GM21360 (cell line): ENCODE measurements at regions not wholly inside any gene's neighbourhood (a gene's known extent, or its start where the extent isn't known, plus 50 kb on each side); places are given as distances from the start of the nearest gene placed in this dataset.

Source experiments
- ATAC-seq: cut with Tn5 transposase; IDR thresholded peaks from one replicate; pipeline ENCODE4 v1.9.1; 2021; ENCODE audit warnings: mild to moderate bottlenecking, moderate library complexity; ENCODE audit not compliant: unreplicated experiment

DNA sequence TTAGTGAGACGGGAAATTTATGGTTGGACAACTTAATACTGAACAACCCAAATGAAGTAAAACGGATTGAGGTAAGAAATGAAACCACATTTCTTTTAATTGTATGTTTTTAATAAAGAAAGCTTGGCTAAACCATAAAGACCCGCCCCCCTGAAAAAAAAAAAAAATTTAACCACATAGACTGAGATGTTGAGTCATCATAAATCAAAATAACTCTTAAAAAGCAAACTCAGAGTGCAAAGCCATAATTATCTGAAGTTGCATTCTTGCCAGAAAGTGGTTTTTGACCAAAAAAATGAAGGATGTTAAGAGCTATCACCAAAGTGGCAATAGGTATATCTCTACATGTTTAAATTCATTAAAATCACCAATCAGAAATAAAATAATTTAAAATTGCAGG, 101.8 kb upstream of the COL21A1 start:
- no peak for ATAC-seq

DNA sequence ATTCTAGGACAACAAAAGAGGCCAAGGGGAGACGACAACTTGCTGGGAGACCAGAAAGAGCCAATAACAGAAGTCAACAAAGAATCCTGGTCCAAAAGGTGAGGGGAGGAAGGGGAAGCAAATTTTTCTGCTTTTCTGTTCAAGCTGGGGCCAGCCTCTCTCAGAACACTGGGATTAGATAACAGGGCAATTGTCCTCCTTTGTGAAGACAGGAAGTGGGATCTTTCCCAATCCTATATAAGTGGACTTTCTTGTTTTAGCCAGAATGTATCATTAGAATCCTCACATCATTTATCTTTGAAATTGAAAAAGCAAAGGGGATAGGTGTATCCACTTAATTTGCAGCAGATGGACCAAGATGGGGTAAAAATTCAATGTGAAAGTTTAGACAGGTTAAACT, 101.2 kb upstream of the COL21A1 start:
- ATAC-seq = no peak

DNA sequence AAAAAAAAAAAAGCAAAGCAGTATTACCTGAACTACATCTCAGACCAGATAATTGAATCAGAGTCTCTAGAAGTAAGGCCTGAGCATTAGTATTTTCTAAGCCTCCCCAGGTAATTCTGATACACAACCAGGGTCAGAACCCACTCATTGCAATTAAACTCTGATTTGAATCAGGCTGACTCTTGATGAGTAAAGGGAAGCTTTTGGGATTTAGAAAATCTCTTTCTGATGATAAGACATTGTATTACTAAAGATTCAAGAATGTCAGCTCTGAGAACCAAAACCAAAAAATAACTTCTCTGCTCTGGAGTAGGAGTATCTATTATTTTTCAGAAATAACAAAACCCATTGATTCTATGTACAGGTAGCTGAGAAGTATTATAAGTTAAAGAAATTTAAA, 100.1 kb upstream of the COL21A1 start:
- no peak for ATAC-seq

DNA sequence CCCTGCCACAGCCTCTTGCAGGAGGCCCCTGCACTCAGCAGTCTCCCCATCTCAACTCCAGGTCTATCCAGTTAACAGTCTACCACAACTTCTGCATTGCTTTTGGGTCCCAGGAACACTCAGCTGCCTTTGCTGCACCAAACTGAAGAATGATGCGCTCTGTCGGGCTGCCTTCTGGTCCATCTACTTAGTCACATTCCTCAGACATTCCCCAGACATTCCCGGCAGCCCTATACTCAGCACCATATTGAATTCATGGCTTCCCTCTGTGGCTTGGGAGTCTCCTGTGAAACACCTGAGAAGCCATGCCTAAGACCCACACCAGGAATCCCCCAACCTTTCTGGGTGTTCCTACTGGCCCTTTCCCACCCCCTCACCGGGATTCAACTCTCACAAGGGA, 99.6 kb upstream of the COL21A1 start:
- ATAC-seq = no peak

DNA sequence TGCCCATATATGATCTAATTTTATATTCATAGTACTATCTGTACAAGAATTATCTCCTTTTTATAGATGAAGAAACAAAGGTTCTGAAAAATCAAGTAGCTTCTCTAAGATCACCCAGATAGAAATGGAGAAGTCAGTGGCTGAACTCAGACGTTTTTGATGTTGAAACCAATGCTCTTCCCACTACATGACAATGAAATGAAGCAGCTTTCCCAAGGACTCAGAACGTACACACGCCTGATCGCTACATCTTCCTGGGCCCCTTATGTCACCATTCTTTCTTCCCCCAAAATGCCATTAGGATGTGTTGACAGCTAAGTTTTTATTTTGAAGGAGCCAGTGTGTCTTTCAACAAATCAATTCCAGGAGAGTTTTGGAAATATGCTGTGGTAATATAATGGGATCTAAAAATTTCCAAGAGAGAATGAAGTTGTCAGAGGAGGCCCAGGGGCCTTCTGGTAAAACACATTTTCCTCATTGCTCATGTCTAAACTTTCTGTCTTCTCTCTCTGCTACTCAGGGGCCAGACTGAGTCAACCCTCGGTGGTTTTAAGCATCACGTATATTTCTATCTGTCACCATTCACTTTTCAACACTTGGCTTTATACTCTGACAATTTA, 98.1 kb upstream of the COL21A1 start:
- no peak for ATAC-seq

DNA sequence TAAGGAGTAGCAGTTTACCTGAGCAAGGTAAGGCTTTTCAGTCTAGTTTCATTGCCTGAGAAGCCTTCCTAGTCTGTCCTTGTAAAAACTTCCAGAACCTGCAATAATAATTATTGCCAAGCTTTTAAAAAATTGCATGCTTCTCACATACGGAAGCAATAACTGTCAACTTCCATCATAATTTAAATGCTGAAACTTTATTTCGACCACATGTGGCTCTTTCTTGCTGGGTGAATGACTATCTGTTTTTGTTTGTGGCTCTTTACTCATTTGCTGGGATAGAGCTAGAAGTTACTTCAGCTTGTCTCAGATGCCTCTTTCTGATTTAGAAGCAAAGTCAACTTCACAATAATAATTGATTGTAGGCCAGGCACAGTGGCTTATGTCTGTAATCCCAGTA, 95.9 kb upstream of the COL21A1 start:
- no peak for ATAC-seq

DNA sequence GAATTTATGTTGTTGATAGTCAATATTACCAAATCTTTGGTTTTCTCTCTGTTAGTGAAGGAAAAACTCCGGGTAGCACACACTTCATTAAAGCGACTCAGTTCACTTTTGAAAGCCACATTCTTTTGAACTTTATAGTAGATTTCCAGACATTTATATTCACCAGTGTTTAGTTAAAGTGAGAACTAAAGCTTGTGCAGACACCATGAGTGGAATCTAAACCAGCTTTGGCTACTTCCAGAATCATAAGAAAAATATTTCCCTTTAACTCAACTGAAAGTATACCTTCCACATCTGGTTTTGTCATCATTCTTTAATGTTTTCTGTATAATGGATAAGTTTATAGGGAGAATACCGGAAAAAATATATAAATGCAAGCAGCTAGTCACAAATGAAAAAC, 92.1 kb upstream of the COL21A1 start:
- no peak for ATAC-seq

DNA sequence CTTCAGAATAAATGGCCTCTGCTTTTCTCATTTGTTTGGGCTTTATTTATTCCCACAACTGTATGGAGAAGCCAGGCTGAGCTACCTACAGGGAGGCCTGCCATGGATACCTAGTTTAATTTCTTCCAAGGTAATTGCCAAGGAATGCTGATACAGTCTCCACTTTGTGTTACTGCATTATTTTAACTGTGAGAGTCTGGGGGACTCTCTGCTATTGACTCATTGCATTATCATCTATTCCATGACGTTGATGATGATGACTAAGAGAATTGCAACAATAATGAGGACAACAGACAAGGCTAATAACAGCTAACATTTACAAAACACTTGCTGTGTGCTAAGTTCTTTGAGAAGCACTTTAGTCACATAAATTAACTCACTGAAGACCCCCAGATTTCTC, 88.3 kb upstream of the COL21A1 start:
- ATAC-seq = no peak

DNA sequence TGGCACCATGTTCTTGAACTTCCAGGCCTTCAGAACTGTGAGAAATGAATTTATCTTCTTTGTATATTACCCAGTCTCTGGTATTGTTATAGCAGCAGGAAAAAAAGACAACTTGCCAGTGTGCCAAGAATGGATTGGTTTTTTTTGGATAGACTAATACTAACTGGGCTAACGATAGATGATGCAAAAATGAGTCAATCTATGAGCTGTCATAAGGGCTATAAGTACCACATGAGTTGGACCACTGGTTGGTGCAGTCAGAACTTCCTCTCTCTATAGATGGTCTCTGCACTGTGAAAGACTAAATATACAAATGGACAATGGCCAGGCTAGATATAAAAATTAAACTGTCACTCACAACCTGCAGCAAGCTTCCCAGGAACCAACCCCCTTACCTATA, 87.6 kb upstream of the COL21A1 start:
- ATAC-seq = no peak

DNA sequence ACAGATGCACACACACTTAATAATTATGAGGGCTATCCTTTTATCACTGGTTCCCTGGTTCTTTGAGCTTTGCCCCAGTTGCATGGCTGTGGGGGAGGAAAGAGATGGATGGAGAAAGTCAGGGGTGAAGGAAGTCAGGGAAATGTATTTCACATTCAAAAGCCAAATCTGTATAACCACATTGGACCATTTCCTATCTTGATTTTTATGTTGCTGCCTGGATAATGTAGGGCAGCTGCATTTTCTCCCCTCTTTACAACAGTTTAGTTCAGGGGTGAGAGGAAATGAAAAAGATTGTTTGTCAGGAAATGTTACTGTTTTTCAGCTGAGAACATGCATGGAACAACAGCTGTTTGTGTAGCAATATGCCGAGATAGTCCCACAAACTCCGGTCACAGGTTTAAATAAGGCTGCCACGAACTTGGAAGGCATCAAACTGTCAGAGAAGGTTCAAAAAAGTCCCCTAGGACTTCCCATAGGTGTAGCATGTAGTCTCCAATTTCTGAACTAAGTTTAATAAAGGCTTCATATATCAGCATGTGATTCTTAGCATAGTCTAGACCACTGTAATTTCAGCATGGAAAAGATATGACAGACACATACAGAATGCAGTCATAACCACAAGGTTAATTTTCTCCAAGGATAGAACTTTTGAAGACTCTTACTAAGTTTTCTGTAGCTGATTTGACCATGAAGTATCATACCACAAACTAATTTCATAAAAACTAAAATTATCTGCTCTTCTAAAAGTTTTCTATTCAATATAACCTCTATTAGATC, 82.1 kb upstream of the COL21A1 start:
- no peak for ATAC-seq

DNA sequence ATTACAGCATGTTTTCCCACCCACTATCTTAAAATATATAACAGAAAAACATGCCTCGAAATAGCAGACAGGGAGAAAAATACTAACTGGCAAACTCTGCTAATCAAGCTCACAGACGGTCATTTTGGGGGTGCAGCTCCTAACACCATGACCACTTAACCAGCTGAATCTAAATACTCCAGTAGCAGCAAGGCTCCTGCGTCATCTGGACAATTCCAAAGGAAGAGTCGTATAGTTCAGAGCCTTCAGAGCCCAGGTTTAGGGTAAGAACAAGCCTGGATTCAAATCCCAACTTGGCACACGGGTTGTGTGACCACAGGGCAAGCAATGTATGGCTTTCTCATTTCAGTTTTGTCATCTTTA, 81.3 kb upstream of the COL21A1 start:
- ATAC-seq = no peak

DNA sequence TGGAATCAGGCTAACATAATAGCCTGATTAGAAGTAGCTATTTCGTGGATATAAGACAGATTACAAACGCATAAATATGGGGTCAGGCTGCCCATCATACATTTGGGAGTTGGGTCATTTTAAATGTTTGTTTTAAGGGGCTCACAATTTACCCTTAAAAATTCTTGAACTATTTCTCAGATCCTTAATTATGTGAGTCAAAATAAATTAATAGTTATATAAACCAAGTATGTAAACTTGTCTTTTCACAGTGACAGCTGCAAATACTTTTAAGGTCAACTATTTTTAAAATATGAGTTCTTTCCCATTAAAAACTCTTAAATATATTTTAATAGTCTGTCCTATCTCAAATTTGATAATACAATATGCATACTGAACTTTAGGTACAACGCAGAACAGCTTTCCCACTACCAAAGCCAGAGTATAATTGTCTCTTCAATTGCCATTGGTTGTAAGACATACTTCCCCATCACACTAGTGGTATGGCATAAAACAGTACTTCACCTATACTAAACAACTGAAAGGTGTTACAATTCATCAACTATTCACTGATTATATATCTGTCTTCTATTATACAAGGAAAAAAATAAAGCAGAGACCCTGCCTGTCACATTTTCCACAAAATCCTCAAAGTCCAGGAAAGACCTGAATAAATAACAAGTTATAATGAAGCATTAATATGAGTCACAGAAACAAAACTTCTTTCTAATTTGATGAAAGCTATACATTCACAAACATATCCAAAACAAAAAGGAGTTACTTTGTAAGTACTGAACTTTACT, 80.8 kb upstream of the COL21A1 start:
- no peak for ATAC-seq

DNA sequence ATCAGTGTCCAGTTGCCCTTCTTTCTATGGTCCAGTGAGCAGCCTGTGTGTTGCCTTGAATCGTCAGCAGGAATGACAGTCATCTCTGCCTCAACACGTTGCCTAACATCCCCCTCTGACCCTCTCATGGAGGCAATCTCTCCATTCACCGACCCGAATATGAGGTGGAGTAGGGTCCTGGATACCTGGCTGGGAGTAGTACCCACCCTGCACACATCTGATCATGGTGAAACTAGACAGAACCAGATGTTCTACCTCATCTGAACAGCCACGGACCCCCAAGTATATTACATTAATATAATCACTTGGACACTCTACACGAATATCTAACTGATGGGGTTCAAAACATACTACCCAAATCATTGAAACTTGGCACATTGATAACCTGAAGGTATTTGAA, 77.0 kb upstream of the COL21A1 start:
- ATAC-seq = no peak

DNA sequence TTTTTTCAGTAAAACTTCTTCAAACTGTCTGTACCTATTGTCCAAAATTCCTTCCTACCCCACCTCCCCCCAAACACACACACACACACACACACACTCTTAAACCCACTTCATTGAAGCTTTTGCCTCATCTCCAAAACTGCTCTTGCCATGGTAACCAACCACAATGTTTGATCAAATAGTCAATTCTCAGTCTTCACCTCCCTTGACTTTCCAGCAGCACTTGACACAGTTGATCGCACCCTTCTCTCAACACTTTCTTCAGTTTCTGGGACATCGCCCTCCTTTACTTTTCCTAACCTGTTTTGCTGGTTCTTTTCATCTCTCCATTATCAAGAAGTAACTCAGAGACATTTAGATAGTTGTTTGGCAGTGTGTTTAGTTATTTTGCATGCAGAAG, 71.5 kb upstream of the COL21A1 start:
- ATAC-seq = no peak

DNA sequence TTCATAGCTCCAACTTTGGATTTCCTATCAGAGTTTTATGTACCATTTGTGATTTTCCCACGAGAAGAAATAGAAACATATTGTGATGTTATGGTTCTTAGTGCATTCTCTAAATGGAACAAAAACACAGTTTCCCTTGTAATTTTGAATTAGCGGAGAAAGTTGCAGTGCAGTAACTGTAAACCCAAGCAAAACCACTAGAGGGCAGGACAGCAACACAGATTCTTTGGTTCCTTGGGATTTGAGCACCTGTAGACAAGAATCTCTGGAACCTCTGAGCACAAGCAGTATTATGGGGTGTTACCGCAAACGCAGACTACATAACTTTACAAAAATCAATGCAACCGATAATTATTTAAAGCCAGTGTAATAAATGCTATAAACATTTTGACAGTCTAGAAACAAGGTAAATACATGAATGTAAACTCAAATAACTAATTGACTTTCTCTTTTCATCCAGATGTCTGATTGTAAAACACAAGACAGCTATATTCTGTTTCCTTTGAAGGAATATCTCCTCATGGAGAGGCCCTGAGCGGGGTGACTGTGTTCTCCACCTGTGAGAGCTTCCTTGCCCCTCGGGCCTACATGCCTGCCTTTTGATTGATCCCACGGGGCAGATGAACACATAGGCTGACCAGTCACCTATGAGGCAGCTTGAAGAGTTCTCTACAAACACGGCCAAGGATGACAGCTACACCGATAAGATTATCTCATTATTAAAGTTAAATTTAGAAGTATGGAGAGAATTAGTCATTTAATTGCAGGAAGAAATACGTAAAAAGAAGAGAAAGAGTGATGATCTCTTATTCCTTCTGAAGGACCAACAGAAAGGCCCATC, 67.5 kb upstream of the COL21A1 start:
- no peak for ATAC-seq

DNA sequence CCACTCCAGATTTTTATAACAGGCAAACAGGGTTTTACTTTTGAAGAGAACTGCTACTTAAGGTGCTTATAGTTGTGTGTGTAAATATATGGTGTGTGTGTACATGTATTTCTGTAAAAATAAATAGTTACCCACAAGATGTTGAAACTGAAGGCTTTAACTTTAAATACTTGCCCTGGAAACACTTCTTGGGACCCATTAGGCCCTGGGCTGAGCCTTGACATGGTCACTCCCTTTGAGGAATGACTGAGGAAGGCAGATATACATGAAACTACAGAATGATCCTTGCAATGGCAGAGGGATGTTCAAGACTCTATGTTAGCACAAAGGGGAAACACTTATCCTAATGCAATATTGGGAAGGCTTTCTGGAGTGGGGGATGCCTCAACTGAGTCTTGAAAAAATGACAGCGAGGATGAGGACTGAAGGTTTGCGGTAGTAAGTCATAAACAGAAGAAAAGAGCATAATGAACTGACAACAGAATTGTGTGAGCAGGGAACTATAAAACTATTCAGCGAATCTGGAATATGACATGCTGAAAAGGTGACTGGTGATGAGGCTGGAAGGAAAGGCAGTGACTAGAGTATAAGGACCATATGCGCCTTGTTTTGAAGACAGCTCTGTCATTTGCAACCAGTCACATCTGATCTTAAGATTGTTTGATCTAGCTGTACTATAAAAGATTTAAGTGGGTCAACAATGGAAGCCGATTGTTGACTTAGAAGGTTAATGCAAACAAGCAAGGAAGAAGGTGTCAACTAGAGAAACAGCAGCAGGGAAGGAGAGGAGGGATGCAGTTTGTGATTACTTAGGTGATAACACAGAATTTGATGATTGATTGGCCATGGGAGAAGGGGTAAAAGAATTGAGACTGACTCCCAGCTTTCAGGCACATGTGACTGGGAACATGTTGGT, 64.4 kb upstream of the COL21A1 start:
- ATAC-seq = no peak

DNA sequence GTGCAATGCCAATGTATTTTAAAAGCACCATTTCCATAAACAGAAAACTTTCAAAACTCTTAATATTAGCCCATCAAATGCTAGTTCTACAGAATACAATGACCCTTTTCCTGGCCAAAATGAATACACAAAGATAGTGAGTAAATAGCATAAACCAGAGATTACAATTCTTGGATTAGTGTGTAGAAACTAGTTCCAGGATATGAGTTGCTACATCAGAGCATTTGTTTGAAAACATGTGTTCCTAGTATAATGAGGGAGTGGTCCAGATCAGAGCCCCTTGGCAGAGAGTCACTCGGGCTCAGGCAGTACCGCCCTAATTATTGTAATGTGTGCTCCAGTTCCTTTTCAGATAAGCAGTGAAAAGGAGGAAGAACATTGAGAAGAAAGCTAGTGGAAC, 63.7 kb upstream of the COL21A1 start:
- ATAC-seq = no peak

DNA sequence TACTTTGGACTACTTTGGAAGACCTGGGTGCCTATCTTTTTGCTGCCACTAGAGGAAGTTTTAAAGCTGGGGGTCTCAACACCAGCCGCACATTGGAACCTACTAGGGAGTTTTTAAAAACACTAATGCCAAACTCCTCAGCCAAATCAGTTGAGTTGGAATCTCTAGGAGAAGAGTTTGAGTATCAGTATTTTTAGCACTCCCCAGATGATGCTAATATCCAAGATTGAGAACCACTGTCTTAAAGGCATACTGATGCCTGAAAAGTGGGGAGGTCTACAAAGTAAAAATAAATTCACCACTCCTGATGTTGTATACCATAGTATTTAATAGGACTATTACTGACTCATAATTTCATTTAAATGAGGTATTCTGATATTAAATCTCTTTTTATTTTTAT, 62.9 kb upstream of the COL21A1 start:
- no peak for ATAC-seq

DNA sequence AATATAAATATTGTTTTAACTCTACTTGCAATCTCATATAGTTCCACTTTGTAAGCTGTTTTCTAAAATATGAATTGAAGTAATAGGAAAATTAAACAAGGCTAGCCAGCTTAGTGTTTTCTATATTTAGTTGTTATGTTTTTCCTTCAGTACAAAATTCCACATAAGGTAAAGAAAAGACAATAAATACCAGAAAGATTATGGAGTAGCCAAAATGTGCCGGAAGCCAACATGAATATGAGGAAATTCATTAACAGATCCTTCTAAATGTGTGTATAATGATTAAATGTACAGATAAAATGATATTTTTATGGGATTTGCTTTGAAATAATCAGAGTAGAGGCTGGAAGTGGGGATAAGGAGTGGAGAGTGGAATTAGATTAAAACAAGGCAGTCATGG, 52.5 kb upstream of the COL21A1 start:
- no peak for ATAC-seq
